OCI-LY3 (cell line): ENCODE measurements at regions not wholly inside any gene's neighbourhood (a gene's known extent, or its start where the extent isn't known, plus 50 kb on each side); places are given as distances from the start of the nearest gene placed in this dataset.
"Not testable (repeated sequence)": the region's sequence is repeated elsewhere in the genome, so short reads cannot be mapped to it uniquely, and the experiment has no call there.

Experiments
- H2AFZ ChIP-seq: fragments of 200-600, 300-600 bp; shearing (Covaris generic); 2 replicates; pipeline ENCODE4 v1.6.0; 2014; ENCODE audit warnings: antibody characterized with exemption, low read depth, low read length
- H3K27ac ChIP-seq: fragments of 200-600, 300-600 bp; sonication (generic); 2 replicates; pipeline ENCODE4 v1.5.1; 2014; ENCODE audit warnings: mild to moderate bottlenecking, low read length, moderate library complexity, mixed read lengths
- H3K27me3 ChIP-seq: fragments of 200-600, 300-600 bp; sonication (generic); 2 replicates; pipeline ENCODE4 v1.6.1; 2014; ENCODE audit warnings: low read depth, low read length, mixed read lengths
- H3K36me3 ChIP-seq: fragments of 200-600, 300-600 bp; sonication (generic); replicated peaks from 2 replicates; pipeline ENCODE3; 2014; ENCODE audit warnings: low read depth, low read length, mixed read lengths
- H3K4me1 ChIP-seq: fragments of 300-600, 200-600 bp; sonication (generic); 2 replicates; pipeline ENCODE4 v1.6.1; 2014; ENCODE audit warnings: low read length, mixed read lengths
- H3K4me2 ChIP-seq: fragments of 200-600, 300-600 bp; sonication (generic); 2 replicates; pipeline ENCODE4 v1.6.1; 2014; ENCODE audit warnings: low read length, mixed read lengths
- H3K4me3 ChIP-seq: fragments of 300-600, 200-600 bp; sonication (generic); 2 replicates; pipeline ENCODE4 v1.5.1; 2014; ENCODE audit warnings: antibody characterized with exemption, mild to moderate bottlenecking, low read length, moderate library complexity
- H3K79me2 ChIP-seq: fragments of 300-600, 200-600 bp; shearing (Covaris generic); 2 replicates; pipeline ENCODE4 v1.6.1; 2014; ENCODE audit warnings: mild to moderate bottlenecking, low read length, mixed read lengths
- H3K9ac ChIP-seq: fragments of 300-600, 200-600 bp; shearing (Covaris generic); 2 replicates; pipeline ENCODE4 v1.6.0; 2014; ENCODE audit warnings: mild to moderate bottlenecking, low read length, moderate library complexity
- H3K9me3 ChIP-seq: fragments of 200-600, 300-600 bp; shearing (Covaris generic); 2 replicates; pipeline ENCODE4 v1.6.1; 2014; ENCODE audit warnings: low read length, mixed read lengths; ENCODE audit not compliant: insufficient read depth
- H4K20me1 ChIP-seq: fragments of 200-600, 300-600 bp; sonication (generic); 2 replicates; pipeline ENCODE4 v1.6.1; 2016; ENCODE audit warnings: low read length, mixed read lengths; ENCODE audit not compliant: insufficient read depth
- EZH2phosphoT487 ChIP-seq: fragments of 200-600 bp; shearing (Covaris generic); IDR thresholded peaks from 2 replicates; pipeline ENCODE4 v1.6.1; 2018; ENCODE audit warnings: antibody characterized with exemption, mixed run types, low read depth
- TF ChIP-seq, protein P1 (sequence below): fragments of 200-600, 300-600 bp; sonication (generic); IDR thresholded peaks from 2 replicates; pipeline ENCODE4 v1.5.1; 2014; ENCODE audit warnings: antibody characterized with exemption, low read length, low read depth

DNA sequence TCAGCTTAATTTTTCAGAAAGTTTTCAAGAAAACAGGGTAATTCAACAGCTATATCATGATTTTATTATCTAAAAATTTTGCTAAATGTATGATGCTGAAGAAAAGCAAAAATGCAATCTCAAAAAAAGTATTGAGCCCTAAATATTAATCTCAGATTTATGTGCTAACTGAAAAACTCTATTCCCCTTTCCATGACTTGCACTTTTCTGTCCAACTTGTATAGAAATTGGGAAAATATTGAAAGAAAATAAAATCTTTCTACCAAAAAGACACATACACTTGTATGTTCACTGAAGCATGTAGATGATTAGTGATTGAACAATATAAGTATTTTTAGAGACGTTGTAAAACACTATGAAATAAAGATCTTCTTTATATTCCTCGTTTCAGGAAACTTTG, 368.0 kb upstream of the ATXN7L3B start:
- no peak overlapping the region for H3K27ac ChIP-seq

DNA sequence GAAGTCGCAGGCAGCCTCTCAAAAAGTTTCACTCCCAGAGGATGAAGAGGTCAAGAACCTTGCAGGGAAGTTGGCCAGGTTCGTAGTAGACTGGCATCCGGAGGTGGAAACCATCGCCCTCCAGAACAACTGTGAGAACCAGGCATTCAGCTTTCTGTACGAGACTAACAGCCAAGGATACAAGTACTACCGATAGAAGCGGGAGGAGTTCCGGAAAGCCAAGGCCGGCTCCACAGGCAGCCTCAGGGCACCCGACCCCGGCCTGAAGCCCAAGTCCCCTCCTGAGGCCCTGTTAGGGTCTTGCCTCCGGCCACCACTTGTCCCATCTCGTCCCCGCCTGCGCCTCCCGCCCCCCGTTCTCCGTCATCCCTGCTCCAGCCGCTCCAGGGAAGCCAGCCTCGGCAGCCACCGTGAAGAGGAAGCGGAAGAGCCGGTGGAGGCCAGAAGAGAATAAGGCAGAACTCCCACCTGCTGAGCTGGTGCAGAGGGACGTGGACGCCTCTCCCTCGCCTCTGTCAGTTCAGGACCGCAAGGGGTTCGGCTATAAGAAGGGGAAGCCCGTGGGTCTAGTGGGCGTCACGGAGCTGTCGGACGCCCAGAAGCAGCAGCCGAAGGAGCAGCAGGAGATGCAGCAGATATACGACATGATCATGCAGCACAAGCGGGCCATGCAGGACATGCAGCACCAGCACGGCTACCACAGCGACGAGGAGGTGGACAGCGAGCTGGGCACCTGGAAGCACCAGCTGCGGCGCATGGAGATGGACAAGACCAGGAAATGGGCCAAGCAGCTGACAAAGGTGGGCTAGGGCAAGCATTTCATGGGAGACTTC, 366.8 kb upstream of the ATXN7L3B start:
- no peak overlapping the region for H3K27ac ChIP-seq
- no peaks in the 10 kb centered on the region for H4K20me1 ChIP-seq
- H3K4me2 ChIP-seq: no peak overlapping the region
- TF ChIP-seq, protein P1, sequence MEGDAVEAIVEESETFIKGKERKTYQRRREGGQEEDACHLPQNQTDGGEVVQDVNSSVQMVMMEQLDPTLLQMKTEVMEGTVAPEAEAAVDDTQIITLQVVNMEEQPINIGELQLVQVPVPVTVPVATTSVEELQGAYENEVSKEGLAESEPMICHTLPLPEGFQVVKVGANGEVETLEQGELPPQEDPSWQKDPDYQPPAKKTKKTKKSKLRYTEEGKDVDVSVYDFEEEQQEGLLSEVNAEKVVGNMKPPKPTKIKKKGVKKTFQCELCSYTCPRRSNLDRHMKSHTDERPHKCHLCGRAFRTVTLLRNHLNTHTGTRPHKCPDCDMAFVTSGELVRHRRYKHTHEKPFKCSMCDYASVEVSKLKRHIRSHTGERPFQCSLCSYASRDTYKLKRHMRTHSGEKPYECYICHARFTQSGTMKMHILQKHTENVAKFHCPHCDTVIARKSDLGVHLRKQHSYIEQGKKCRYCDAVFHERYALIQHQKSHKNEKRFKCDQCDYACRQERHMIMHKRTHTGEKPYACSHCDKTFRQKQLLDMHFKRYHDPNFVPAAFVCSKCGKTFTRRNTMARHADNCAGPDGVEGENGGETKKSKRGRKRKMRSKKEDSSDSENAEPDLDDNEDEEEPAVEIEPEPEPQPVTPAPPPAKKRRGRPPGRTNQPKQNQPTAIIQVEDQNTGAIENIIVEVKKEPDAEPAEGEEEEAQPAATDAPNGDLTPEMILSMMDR: no peak
- TF ChIP-seq EZH2phosphoT487: no peak
- no peak overlapping the region for H3K9ac ChIP-seq
- H3K27me3 ChIP-seq: no peaks in the 10 kb centered on the region
- H3K79me2 ChIP-seq: no peaks in the 10 kb centered on the region
- H3K4me1 ChIP-seq: no peaks in the 10 kb centered on the region
- no peak overlapping the region for H3K4me3 ChIP-seq
- no peaks in the 10 kb centered on the region for H3K9me3 ChIP-seq
- H2AFZ ChIP-seq: no peak overlapping the region
- no peaks in the 10 kb centered on the region for H3K36me3 ChIP-seq

More for the DNA sequence above, 368.0 kb upstream of the ATXN7L3B start:
- Histone ChIP-seq H3K36me3 (no peaks in the 10 kb centered on the region), H3K9ac (no peak overlapping the region), H2AFZ (no peak overlapping the region), H3K9me3 (no peaks in the 10 kb centered on the region), H3K79me2 (no peaks in the 10 kb centered on the region), H3K4me2 (no peak overlapping the region), H3K4me1 (no peaks in the 10 kb centered on the region), H3K4me3 (no peak overlapping the region), H4K20me1 (no peaks in the 10 kb centered on the region), H3K27me3 (no peaks in the 10 kb centered on the region)
- no peak for TF ChIP-seq EZH2phosphoT487
- TF ChIP-seq, protein P1: no peak

DNA sequence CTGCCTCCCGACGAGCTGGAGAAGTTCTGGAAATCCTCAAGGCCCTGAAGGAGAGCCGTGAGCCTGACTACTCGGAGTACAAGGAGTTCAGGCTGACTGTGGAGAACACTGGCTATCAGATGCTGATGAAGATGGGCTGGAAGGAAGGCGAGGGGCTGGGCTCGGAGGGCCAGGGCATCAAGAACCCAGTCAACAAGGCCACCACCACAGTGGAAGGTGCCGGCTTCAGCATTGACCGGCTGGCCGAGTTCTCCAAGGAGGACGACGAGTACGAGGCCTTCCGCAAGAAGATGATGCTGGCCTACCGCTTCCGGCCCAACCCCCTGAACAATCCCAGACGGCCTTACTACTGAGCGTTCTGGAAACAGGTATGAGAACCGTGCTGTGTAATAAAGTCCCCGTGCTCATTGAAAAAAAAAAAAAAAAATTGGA, 366.1 kb upstream of the ATXN7L3B start:
- H4K20me1 ChIP-seq: no peaks in the 10 kb centered on the region
- H3K4me2 ChIP-seq: no peak overlapping the region
- H3K27me3 ChIP-seq: no peaks in the 10 kb centered on the region
- no peaks in the 10 kb centered on the region for H3K4me1 ChIP-seq
- no peaks in the 10 kb centered on the region for H3K9me3 ChIP-seq
- no peak overlapping the region for H2AFZ ChIP-seq
- no peak for TF ChIP-seq EZH2phosphoT487
- TF ChIP-seq, protein P1: no peak
- no peak overlapping the region for H3K4me3 ChIP-seq
- no peaks in the 10 kb centered on the region for H3K79me2 ChIP-seq
- no peak overlapping the region for H3K9ac ChIP-seq
- H3K27ac ChIP-seq: no peak overlapping the region
- no peaks in the 10 kb centered on the region for H3K36me3 ChIP-seq

DNA sequence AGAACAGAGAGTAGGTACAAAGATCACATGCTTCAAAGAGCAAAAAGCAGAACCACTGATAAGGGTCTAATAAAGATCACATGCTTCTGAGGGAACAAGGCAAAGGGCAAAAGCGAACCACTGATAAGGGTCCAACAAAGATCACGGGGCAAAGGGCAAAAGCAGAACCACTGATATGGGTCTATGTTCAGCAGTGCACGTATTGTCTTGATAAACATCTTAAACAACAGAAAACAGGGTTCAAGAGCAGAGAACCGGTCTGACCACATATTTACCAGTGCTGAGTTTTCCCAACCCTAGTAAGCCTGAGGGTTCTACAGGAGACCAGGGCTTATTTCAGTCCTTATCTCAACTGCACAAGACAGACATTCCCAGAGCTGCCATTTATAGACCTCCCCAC, 362.7 kb upstream of the ATXN7L3B start:
- H3K27ac ChIP-seq, H3K79me2 ChIP-seq, H2AFZ ChIP-seq, H3K4me3 ChIP-seq, H4K20me1 ChIP-seq, H3K36me3 ChIP-seq, H3K9me3 ChIP-seq, H3K4me2 ChIP-seq, H3K27me3 ChIP-seq, H3K4me1 ChIP-seq, H3K9ac ChIP-seq: not testable (repeated sequence)
